T-helper 1 cell (primary cell): ENCODE measurements at regions not wholly inside any gene's neighbourhood (a gene's known extent, or its start where the extent isn't known, plus 50 kb on each side); places are given as distances from the start of the nearest gene placed in this dataset.
"Not testable (repeated sequence)": the region's sequence is repeated elsewhere in the genome, so short reads cannot be mapped to it uniquely, and the experiment has no call there.

ENCODE experiments used
- DNase-seq, 5 donors: peaks; one replicate each; pipeline ENCODE4 v3.0.0-alpha.2; 2012 to 2020

GRCh38 chr10:11403646-11404045, 207.8 kb downstream of the USP6NL start:
- not testable (repeated sequence) for DNase-seq

- DNase-seq: peak; percentile 28 to 89 (median 39)
These were observed 208.3 kb downstream of the USP6NL start for GRCh38 chr10:11403116-11403515.

DNA sequence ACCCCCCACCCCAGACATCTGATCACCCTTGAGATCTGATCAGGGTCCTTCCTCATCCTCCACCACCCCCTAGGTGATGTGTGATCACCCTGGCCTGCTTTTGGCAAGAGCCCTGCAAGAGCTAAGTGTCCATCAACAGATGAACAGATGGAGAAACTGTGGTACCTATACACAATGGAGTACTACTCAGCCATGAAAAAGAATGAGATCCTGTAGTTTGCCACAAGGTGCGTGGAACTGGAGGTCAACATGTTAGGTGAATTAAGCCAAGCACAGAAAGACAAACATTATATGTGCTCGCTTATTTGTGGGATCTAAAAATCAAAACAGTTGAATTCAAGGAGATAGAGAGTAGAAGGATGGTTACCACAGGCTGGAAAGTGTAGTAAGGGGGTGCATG, 209.1 kb downstream of the USP6NL start:
- DNase-seq: no peak

DNA sequence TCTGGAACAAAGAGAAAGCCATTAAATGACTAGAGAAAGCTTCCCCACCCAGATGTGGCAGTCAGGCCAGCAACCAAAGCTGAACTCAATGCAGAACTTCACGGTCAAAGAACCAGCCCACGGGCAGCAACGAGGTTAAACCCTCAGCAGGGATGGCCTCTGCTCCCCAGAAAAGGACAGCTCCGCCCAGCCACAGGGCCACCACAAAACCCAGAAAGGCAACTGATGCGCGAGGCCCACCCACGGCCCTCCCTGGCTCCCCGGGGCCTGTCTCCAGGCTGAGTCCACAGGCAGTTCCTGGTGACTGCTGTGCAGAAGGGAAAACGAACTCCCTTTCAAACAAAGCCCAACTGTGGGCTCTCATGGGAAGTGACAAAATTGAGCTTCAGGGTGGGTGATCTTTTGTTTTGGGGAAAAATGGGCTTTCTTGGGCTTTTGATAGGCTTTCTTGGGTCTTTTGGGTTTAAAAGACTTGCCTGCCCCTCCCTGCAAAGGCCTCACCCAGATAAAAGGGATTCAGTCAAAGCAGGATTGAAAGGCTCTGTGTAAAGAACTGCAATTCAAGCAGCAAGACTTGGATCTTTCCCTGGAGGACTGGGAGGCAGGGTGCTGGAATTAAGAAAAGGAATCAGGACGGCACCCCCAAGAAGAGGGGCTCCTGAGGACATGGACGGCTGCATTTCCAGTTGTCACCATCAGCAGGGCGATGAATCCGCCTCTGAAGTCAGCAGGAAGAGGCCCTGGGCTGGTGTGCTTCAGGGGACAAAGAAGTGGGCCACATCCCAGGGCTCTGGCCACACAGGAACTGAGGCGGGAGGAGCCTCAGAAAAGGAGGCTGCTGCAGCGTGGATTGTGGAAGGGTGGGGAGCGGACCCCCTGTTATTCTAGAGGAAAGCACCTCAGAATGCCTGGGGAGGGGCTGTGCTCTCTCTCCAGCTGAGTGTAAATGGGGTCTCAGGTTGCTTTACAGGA, 209.9 kb downstream of the USP6NL start:
- peak in 1 of 5 donors; percentile 29 for DNase-seq

GRCh38 chr10:11397980-11398580, 213.4 kb downstream of the USP6NL start:
- DNase-seq: no peak

- no peak for DNase-seq
These were observed 214.1 kb downstream of the USP6NL start for GRCh38 chr10:11397077-11397965.

DNA sequence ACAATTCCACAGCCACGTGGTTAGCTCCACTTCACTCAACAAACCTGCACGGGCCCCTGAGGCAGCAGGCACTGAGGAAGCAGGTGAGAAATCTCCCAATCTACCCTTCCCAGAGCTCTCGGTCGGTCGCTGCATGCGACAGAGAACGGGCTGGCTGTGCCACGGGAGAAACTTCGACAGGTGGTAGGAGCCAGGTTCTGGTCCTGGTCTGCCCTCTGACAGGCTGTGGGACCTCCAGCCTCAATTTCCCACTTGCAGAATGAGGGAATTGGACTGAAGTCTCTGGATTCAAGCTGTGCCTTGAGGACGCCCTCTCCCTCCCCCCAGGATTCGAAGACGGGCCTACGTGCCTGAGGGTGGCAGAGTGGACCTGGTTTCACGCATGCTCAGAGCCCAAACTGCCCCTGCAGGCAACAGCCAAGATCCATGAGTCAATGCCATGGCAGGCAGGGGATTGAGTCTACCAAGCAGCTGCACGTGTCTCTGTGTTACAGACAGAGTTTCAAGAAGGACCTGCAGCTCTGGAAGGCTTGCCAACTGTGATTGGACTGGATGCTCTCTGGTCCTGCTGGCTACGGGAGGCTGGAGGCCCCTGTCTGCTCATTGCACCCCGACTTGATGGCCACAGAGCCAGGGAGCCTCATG, 215.0 kb downstream of the USP6NL start:
- no peak for DNase-seq

GRCh38 chr10:11395581-11396310, 215.7 kb downstream of the USP6NL start:
- DNase-seq: no peak

GRCh38 chr10:11395161-11395560, 216.3 kb downstream of the USP6NL start:
- no peak for DNase-seq

DNA sequence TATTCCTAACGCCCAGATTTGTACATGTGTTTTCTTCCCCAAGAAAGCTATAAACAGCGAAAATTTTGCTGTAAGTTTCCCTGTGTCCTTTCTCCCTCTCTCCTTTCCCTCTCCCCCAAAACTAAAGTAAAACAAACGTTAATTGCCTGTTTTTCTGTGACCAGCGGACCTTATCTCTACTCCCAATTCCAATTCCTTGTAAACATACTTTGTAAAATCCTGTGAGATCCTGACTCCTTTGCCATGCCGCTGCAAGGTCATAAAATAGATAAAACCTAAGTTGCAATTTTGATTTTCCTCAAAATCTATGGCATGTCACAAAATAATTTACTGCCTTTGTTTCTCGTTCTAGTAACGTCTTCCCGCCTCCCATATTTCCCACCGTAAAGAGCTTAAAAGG, 217.6 kb downstream of the USP6NL start:
- no peak for DNase-seq

DNA sequence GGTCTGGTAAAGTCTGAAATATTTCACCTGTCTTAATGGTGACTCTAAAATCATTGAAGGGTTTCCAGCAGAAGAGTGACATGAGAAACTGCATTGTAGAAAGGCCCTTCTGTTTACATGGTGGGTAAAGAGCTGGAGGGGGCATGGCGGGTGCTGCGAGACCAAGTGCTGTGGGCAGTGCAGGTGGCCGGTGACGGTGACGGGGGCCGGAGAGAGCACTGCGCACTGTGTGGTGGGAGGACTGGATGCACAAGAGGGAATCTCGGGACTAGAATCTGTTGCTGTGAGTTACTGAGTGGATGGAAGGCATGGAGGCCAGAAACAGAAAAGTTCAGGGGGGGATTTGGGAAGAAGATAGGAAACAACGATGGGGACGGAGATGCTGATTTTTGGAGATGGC, 218.7 kb downstream of the USP6NL start:
- DNase-seq: no peak

DNA sequence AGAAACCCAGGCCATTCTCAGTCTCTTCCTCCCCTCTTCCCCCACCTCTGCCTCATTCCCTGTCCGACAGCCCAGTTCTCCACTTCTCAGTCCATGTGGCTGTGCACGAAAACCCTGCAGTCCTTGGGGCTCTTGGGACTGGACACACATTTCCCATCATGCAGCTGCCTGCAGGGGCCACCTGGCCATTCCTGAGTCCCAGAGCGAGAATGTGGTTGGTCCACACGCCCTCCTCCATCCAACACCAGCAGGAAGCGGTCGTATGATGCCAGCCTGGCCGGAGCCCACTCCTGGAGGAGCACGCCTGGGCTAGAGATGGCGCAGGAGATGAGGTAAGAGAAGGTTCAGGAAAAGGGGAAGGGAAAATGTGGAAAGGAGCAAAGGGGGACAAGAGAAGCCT, 222.5 kb downstream of the USP6NL start:
- no peak for DNase-seq

DNA sequence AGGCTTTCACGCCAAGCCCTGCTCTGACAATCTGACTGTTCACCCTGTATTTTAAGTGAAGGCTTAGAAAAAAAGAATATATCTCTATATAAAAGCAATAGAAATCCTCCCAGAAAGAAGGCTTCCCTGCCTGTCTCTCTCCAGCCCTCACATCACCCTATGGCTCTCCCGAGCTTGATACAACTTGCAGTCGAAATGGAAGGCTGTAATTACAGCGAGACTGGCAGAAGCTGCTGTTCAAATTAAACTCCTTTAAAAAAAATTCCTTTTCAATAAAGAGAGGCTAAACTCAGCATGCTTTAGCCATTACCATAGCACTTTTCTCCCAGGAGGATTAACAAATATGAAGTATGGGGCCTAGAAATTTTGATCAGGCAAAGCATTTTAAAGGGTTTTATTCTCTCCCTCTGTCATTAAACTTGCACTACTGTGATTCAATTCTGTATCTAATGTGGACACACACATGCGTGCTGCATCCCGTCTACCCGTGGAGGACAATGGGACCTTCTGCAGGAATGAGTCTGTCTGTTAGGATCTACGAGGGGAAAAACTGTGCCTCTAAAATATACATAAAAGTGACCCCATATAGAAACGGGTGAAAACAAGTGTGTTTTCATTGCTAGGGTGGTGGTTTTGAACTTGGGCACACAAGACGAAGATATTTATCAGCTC, 223.8 kb downstream of the USP6NL start:
- DNase-seq: no peak

DNA sequence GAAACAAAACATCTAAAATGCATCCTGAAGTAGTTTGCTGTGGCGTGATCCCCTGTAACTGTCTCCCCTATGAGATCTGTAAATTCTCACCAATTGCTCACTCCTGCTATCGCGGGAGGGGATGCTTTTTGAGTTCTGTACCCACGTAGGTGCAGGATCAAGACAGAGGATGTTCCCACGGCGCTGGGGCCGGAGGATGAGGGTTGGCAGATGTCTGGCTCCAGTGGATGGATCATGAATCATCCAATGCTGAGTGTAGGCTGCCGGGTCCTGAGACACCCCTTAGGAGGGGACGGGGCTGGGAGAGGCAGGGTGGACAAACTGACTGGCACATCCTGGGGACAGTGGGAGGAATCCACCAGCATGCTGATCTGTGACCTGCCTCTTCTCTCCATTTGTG, 224.4 kb downstream of the USP6NL start:
- no peak for DNase-seq
